Tibial nerve (tissue), 4 donors: ENCODE measurements at regions not wholly inside any gene's neighbourhood (a gene's known extent, or its start where the extent isn't known, plus 50 kb on each side); places are given as distances from the start of the nearest gene placed in this dataset.

Source experiments
- CTCF ChIP-seq, 5 experiments: fragments of 200-600 bp in 3 of 5; fragments of 450-650 bp in 2 of 5; sonication (generic) in 3 of 5; IDR thresholded peaks; one replicate each; pipeline ENCODE4 v1.5.1; 2016 to 2019; ENCODE audit warnings: antibody characterized with exemption in 5 of 5, mild to moderate bottlenecking in 3 of 5, moderate library complexity in 2 of 5
- EP300 ChIP-seq, 2 donors: sonication (generic); formaldehyde crosslinking; IDR thresholded peaks; one replicate each; pipeline ENCODE4 v1.6.1; 2017; ENCODE audit warnings: antibody characterized with exemption in 2 of 2, mild to moderate bottlenecking in 1 of 2

GRCh38 chr1:220339581-220339980, 67.3 kb upstream of the RAB3GAP2 start:
- TF ChIP-seq CTCF (IDR thresholded peaks at IDR 0.05) = no peak
- TF ChIP-seq EP300 (IDR thresholded peaks at IDR 0.05) = no peak
